Amygdala (tissue), 56 donors: ENCODE measurements at regions not wholly inside any gene's neighbourhood (a gene's known extent, or its start where the extent isn't known, plus 50 kb on each side); places are given as distances from the start of the nearest gene placed in this dataset.
"Not testable (repeated sequence)": the region's sequence is repeated elsewhere in the genome, so short reads cannot be mapped to it uniquely, and the experiment has no call there.

Source experiments
- DNase-seq, 56 donors: peaks; one replicate each; lab custom pipeline; 2025; lab: John Stamatoyannopoulos, UW

DNA sequence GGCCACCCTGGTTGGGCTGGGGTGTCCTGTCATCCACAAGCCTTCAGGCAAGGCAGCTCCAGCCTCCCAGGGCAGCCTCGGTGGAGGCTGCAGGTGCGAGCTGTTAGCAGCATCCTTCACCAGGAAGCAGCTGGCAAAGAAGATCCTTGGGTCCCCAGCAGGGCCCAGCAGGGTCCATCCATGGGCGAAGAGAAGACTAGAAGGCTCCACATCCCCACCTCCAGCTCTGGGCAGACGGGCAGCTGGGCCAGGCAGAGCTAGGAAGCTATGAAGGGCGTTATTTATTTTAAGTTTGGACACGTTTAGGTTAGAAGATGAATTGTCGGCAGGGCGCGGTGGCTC, 348.5 kb downstream of the TCERG1L start:
- no peak for DNase-seq

DNA sequence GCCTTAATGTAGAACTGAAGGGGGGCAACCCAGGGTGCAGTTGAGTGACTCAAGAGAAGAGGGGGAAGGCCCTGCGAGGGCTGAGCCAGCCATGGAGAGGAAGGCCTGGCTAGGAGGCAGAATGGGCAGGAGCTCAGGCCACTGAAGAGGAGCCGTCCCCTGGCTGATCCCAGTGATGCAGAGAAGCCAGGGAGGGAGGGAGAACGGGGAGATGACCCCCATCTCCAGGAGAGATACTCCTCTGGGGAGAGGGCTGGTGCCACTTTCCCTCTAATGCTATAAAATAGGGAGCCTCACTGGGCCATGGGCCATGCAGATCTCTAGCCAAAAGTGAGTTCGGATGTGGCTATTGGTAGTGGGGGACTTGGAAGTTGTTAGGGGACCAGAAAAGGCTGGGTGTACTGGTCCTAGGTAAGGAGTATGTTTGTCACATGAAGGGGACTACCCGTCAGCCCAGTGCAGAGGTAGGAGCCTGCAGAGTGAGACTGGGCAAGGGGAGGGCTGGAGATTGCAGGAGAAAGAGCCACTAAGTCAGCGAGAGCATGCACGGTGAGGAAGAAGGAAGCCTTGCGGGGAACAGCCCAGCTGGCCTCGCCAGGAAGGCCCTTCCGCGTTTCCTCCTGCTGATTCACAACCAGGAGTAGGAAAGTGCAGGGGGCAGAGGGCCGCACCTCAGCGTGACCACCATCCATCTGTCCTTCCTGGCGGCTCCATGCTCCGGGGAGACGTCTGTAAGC, 347.6 kb downstream of the TCERG1L start:
- no peak for DNase-seq

DNA sequence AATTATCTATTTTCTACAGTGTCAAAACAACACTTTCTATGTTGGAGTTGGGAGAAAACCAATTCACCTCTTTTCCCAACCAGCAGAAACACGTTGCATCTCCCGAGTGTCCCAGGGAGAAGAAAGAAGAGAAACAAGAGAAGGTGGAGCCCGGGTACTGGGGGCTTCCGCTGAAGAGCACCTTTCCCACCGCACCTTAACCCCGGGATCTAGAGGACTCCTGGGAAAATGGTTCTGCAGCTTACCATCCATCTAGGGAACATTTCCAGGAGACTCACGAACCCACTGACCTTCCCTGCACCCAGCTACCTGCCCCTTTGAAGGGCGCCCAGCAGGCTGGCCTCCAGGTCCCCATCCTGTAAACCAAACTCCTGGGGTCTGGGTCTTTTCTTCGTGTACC, 346.8 kb downstream of the TCERG1L start:
- DNase-seq = no peak

DNA sequence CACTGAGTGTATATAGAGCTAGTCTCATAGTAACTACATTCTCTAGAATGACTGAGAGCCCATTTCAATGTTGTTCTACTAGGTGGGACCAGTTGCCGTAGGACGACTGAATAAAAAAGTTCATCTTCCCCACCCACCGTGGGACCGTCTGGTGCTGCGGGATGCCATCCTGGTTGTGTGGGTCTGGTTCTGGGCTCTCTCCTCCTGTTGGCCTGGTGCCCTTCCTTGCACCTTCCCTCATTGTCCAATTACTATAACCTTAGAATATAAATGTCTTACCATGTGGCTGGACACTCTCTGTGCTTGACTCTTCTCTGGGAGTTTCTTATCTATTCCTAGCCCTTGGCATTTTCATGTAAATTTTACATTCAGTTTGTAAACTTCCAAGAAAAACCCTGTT, 344.4 kb downstream of the TCERG1L start:
- DNase-seq = no peak

DNA sequence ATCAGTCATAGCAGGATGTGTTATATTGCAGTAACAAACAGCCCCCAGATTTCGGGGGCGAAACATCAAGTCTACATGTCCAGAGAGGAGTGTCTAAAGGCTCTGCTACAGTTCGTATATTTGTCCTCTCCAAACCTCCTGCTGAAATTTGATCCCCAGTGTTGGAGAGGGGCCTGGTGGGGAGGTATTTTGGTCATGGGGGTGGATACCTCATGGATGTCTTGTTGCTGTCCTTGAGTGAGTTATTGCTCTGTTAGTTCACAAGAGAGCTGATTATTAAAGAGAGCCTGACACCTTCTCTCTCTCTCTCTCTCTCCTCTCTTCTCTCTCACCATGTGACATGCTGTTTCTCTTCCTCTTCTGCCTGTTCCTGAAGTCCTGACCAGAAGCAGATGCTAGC, 343.7 kb downstream of the TCERG1L start:
- no peak for DNase-seq

DNA sequence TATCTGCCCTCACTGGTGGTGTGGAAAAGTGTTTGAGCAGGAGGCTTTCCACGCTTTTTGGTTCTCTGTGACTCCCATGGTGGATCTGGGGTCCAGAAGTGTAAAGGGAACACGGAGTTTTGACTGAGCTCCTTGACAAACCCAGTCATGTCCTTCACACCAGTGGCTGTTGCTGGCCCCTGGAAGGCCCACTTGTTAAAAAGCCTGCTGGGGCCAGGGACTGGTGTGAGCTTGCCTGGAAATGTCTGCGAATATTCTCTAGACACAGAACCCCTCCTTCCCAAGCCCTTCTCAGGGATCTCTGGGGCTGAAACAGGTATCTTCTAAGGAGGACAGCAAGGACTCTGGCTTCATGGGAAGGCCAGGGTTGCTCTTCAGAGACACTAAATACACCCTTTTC, 343.0 kb downstream of the TCERG1L start:
- DNase-seq = no peak

DNA sequence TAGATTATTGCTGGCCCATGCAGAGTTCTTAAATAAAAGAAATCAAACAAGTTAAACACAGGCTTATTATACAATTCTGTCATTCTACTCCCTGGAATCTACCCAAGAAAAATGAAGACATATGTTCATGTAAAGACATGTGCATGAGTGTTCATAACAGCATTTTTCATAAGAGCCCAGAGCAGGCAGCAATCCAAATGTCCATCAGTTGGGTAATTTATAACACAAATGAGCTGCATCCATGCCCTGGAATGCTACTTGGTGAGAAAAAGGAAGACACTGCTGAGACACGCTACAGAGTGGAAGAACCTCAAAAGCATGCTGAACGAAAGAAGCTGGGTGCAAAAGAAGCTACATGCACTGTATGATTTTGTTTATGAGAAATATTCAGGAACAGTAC, 342.6 kb downstream of the TCERG1L start:
- no peak for DNase-seq

DNA sequence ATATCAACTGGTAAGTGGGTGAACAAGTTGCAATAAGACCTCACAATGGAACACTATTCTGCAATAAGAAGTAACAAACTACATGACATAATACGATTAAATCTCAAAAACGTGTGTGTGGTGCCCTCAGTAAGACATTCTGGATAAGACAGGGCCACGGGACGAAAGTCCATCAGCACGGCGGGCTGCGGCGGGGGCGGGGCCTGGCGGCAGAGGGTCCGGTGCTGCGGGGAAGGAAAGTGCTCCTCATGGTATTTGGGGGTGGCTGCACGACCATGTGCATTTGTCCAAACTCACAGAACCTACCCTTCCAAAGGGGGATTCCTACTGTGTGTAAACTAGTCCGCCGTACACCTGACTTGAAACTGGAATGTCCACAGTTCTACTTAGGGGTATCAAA, 341.8 kb downstream of the TCERG1L start:
- no peak for DNase-seq

DNA sequence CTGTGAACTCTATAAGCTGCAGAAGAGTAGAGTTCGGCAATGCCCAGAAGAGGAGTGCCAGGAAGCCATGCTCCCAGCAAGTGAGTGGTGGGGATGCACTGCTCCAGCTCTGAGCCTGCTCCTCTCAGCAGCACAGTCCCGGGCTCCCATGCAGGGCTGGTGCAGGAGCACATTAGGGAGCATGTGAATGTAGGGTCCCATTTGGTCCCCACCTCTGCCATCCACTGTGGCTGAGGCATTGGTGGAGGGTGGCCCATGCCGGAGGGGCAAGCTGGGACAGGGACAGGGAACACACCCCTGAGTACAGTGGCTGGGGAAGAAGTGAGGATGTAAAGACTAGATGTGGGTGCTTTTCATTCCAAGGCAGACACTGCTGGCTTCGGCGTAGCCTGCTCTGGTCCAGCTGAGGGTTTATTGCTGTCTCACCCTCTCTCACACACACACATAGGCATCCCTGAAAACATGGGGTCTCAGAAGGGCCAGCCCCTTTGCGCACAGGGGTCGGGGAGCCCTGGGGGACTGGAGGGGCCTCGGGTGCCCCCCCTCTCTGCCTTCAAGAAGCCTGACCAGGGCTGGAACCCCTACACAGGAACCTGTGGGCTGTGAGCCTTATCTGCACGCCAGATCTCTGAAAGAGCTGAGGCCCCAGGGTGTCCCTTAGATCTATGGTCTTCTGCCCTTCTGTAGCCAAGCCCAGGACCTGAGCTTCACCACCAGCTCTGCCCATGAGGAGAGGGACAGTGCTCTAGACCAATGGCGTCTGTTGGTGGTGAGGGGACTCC, 341.0 kb downstream of the TCERG1L start:
- DNase-seq = no peak

DNA sequence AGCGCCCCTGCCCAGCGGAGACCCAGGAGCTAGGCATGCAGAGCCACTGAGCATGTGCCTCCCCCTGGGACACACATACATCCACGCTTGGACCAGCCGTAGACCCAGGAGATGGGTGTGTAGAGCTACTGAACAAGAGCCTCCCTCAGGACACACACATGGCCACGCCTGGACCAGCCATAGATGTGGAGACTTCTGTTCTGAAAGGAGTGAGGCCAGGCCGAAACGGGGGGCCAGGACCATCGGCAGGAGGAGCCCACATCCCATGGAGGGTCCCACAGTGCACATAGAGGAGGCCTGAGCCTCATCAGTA, 340.4 kb downstream of the TCERG1L start:
- no peak for DNase-seq

DNA sequence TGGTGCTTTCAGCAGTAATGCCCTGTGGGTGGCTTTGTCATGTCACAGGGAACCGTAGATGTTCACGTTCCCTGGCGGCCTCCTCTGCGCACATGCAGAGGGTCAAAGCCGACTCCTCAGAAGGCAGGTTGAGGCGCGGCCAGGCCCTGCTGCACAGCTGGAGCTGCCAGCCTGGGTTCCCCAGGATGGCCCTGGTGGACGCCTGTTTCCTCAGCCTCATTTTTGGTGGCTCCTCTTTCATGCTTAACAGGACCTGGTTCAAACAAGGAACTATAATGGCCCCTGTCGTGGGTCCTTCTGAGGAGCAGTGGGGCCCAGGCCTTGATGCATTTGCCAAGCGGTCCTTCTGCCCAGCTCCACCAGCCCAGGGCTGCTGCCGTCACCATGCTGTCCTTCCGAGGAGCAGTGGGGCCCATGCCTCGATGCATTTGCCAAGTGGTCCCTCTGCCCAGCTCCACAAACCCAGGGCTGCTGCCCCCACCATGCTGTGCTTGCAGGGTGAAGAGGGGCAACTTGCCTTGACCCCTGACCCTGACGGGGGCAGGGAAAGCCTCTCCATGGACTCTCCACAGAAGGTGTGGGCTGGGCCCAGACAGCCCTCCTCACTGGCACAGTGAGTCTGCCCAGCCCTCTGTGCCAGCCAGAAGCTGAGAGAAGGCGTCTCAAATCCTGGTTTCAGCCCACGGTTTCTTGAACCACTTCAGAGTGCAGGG, 338.2 kb downstream of the TCERG1L start:
- DNase-seq = no peak

DNA sequence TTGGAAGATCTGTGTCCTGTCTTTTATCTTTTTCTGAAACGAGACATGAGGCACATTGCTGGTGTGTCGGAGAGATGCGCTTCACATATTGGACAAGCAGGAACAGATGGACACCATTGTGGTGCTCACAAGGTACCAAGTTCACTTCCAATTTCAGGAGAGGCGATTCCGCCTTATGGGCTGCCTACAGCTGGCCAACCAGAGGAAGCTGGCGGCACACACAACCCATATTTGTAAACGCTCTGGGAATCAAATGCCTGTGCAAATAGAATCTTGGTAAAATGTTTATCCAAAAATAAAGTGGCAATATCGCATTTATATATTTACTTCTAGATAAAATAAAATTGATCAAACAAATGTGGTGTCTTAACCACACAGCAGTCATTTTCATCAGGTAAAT, 337.4 kb downstream of the TCERG1L start:
- DNase-seq = no peak

DNA sequence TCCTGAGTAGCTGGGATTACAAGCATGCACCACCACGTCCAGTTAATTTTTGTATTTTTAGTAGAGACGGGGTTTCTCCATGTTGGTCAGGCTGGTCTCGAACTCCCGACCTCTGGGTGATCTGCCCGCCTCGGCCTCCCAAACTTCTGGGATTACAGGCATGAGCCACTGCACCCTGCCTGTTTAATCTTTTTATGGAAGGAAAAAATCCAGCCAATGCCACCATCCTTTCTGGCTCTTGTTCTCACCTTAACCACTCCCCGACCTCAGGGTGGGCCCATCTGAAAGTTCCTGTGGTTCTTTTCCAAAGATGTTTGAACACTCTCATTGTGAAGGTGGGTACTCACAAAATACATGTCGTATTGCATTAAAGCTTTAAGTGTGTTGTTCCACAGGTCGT, 336.2 kb downstream of the TCERG1L start:
- not testable (repeated sequence) for DNase-seq

DNA sequence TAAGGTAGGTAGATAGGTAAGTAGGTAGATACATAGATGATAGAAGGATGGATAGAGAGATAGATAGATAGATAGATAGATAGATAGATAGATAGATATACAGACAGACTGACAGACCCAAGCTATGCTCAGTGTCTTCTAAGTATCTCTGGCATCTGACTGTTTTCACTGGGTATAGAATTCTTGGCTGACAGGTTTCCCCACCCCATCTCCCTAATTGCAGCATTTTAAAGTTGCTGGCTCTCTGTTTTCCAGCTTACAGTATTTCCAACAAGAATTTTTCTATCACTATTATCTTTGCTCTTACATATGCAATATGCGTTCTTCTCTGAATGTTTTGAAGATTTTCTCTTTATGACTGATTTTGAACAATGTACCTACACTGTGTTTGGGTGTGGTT, 328.7 kb downstream of the TCERG1L start:
- no peak for DNase-seq

DNA sequence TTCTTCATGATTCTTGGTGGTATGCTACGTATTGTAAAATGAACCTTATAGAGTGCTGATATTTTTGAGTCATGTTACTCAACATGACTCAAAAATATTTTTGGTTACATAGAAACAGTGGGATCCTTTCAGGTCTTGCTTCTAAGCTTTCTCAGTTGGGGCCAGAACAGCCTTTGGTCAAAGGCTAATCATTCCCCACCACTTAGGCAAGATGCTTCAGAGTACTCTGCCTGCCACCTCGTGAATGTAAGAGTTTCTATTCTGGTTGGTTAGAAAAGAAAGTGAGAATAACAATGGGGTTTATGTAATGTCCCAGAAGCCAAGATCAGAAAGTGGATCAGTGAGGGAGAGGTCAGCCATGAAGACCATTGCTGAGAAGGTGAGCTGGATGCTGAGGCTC, 327.8 kb downstream of the TCERG1L start:
- DNase-seq = no peak

DNA sequence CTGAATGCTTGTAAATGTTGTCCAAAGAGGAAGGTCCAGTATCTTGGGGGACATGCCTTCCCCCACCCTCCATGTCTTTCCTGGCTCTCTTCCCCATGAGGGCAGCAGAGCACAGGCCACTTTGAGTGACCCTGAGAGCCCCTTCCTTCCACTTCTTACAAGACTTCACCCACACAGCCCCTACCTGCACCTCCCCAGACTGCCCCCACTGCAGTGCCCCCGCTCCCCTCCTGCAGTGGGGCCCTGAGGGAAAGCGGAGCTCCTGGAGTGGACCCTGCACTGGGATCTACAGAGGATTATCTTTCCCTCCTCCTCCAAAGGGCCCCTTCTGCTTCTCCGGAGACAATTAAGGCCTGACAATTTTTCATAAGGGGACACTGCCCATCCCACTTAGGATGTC, 326.8 kb downstream of the TCERG1L start:
- no peak for DNase-seq

DNA sequence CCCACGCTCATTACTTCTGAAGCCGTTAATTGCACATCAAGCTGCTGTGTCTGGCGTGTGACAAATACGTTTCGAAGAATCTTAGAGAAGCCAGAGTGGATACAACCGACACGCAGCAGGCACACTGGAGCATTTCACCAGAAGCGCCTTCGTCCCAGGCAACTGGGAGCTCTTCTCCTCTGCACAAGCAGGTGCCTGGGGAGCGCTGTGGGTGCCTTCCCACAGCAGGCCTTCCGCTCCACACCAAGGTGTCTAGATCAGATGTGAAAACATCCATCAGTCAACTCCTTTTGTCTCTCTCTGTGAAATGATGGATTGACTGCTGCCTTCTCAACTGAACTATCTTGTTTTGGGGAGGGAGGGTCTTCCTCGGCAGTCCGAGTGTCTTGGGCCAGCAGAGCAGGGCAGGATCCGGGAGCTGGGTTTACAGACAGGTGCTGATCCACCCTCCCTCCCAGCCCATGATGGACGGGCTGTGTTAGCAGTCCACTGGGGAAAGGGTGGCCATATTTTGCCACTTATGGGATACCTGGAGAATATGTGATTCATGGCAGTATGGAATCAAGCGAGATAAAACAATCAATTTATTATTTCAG, 326.3 kb downstream of the TCERG1L start:
- no peak for DNase-seq

DNA sequence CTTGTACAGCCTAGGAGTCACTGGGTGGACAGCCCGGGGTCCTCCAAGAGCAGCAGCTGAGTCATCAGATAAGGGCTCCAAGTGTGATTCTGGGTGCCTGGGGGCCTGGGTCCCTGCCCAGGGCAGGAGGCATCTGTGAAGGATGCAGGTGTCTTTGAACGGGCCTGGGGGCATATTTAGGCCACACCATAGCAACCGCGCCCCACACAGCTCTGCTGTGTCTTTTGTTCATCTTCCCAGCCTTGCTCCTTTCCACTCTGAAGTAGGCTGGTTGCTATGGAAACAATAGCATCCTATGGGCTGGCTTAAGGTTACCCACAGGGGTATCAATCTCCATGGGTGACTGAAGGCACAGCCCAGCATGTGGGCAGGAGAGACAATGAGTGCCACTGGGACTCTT, 324.7 kb downstream of the TCERG1L start:
- no peak for DNase-seq

DNA sequence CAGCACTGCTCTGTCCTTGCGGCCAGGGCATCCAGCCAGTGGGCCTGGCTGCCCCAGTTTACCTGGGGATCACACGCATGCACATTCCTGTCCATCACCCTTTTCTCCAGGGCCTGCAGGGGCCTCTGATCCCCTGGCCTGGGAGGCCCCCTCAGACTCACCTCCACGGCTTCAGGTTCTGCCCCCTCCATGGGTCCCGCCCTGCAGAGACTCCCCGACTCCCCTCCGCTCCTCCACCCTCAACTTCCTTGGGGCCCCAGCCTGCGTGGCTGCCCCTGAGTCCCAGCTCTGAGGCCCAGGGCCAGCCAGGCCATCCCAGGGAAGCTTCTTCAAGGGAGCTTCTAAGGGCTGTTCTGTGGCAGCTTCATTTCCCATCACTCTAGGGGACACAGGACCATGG, 324.1 kb downstream of the TCERG1L start:
- DNase-seq = no peak

DNA sequence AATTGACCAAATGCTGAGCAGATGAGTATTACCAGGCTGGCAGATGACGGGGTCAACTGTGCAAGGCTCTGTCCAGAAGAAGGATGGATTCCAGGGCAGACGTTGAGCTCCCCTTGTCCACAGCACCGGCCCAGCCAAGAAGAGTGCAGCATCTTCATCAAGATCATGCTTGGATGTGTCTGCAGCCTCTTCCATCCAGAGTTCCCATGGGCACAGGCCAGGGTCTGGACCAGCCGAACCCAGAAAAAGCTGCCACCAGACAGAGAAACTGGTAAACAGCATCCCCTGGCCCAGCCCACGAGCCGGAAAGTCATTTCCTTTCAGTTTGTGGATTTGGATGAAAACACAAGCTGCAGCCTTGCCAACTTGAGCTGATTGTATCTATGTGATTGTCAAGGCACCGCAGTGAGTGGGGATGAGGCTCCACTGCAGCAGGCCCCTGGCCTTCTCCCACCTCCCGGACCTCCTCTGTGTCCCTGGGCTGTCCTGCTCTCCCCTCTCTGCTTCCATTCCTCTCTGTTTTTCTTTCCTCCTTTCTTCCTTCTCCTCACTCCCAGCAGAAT, 321.8 kb downstream of the TCERG1L start:
- DNase-seq = no peak

DNA sequence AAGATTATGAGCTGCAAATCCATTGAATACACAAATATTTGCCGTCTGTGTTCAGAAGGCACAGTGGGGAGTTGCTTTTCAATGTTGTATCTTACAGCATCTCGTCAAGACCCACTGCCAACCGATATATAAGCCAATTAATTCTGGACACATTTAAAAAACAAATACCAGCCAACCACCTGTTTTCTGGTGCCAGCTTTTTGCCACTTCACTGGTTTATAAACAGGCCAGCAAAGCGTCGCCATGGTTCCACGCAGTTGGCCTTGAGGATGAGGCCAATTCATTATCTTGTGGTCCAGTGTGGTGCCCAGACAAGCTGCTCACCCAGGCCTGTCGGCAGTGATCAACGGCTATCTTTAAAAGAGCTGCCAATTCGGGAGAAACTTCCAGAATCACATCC, 321.0 kb downstream of the TCERG1L start:
- DNase-seq = peak in 8 of 56 donors; percentile 3 to 41 (median 14)
